GM23338 (cell line): ENCODE measurements at regions not wholly inside any gene's neighbourhood (a gene's known extent, or its start where the extent isn't known, plus 50 kb on each side); places are given as distances from the start of the nearest gene placed in this dataset.

ENCODE experiments used
- CREB1 ChIP-seq: fragments of 250-450 bp; sonication (Bioruptor Pico); IDR thresholded peaks from 2 replicates; pipeline ENCODE4 v1.5.0; 2020; ENCODE audit warnings: low read depth, mild to moderate bottlenecking, moderate library complexity
- CTCF ChIP-seq, 2 experiments: fragments of 200-600 bp in 1 of 2; sonication (generic) in 1 of 2; conservative IDR thresholded peaks; 2 replicates each; pipeline versions ENCODE4 v1.5.1 to v1.6.1; 2016 to 2017; ENCODE audit warnings: antibody characterized with exemption in 2 of 2, low read depth in 2 of 2, mild to moderate bottlenecking in 2 of 2, moderate library complexity in 1 of 2
- EZH2 ChIP-seq: fragments of 200-600 bp; sonication (generic); IDR thresholded peaks from one replicate; pipeline ENCODE4 v1.8.0; 2017; ENCODE audit warnings: antibody characterized with exemption, mild to moderate bottlenecking, low read depth; ENCODE audit not compliant: unreplicated experiment
- EZH2phosphoT487 ChIP-seq: fragments of 200-600 bp; sonication (generic); IDR thresholded peaks from one replicate; pipeline ENCODE4 v1.8.1; 2018; ENCODE audit warnings: antibody characterized with exemption; ENCODE audit not compliant: unreplicated experiment
- JUNB ChIP-seq: IDR thresholded peaks from one replicate; pipeline ENCODE4 v1.6.1; 2016; ENCODE audit warnings: antibody characterized with exemption; ENCODE audit not compliant: unreplicated experiment
- POLR2AphosphoS5 ChIP-seq: IDR thresholded peaks from 2 replicates; pipeline ENCODE4 v1.6.1; 2016; ENCODE audit warnings: antibody characterized with exemption, low read depth
- REST ChIP-seq: IDR thresholded peaks from one replicate; pipeline ENCODE4 v1.6.1; 2018; ENCODE audit warnings: antibody characterized with exemption; ENCODE audit not compliant: unreplicated experiment
- STAT1 ChIP-seq: IDR thresholded peaks from one replicate; pipeline ENCODE4 v1.6.1; 2016; ENCODE audit warnings: antibody characterized with exemption; ENCODE audit not compliant: unreplicated experiment
- ZNF114 ChIP-seq: fragments of 250-450 bp; sonication (Bioruptor Pico); IDR thresholded peaks from 2 replicates; pipeline ENCODE4 v1.5.0; 2020; ENCODE audit warnings: mild to moderate bottlenecking, moderate library complexity
- ZNF331 ChIP-seq: fragments of 250-450 bp; sonication (Bioruptor Pico); IDR thresholded peaks from 2 replicates; pipeline ENCODE4 v1.5.0; 2020; ENCODE audit warnings: low read depth, mild to moderate bottlenecking, moderate library complexity

- TF ChIP-seq CTCF (conservative IDR thresholded peaks at IDR 0.05; ENCODE audit: low read depth in 2 of 2) (no peak), EZH2 (no peak), EZH2phosphoT487 (no peak), CREB1 (CRISPR knock-in tag) (no peak), JUNB (no peak), POLR2AphosphoS5 (no peak), ZNF114 (CRISPR knock-in tag) (no peak), ZNF331 (no peak), REST (no peak), STAT1 (no peak)
Measured at GRCh38 chr4:187942968-187943367, 52.6 kb upstream of the ZFP42 start.
